ENCODE measurements at regions not wholly inside any gene's neighbourhood (a gene's known extent, or its start where the extent isn't known, plus 50 kb on each side); places are given as distances from the start of the nearest gene placed in this dataset.

- no peak overlapping the region for H3K9ac ChIP-seq (ENCODE audit: low read length)
- no peaks in the 10 kb centered on the region for H3K9me2 ChIP-seq (ENCODE audit: insufficient read depth)
- ChIA-PET CTCF (no interaction called here), RAD21 (ENCODE audit: low non-redundant PET in 1 of 2, low total read pairs in 2 of 2, uncharacterized antibody in 2 of 2, unreplicated experiment in 2 of 2) (no interaction called here), POLR2A (no interaction called here)
- no peaks in the 10 kb centered on the region for H3K9me3 ChIP-seq (ENCODE audit: control insufficient read depth in 1 of 2, insufficient read depth in 1 of 2, low read depth in 1 of 2, low read length in 2 of 2)
- no peak for TF ChIP-seq CTCF (IDR thresholded peaks at IDR 0.05 in 2 of 3, conservative IDR thresholded peaks at IDR 0.05 in 1 of 3; ENCODE audit: borderline replicate concordance in 1 of 3, insufficient read depth in 1 of 3, low read depth in 2 of 3, low read length in 2 of 3)
- TF ChIP-seq CBX3 (IDR thresholded peaks at IDR 0.05; ENCODE audit: low read depth), result no peak
- no peak for TF ChIP-seq POLR2A (IDR thresholded peaks at IDR 0.05; ENCODE audit: borderline replicate concordance, extremely low read depth, insufficient read depth, insufficient read length)
- TF ChIP-seq ATF3 (IDR thresholded peaks at IDR 0.05), result no peak
- no peak for TF ChIP-seq SP1 (IDR thresholded peaks at IDR 0.05; ENCODE audit: low read depth)
- TF ChIP-seq JUND (IDR thresholded peaks at IDR 0.05), result no peak
- no peak for TF ChIP-seq ZNF274 (IDR thresholded peaks at IDR 0.05; ENCODE audit: low read depth, low read length)
- TF ChIP-seq FOSL1 (IDR thresholded peaks at IDR 0.05; ENCODE audit: low read depth), result no peak
- TF ChIP-seq EGR1 (IDR thresholded peaks at IDR 0.05; ENCODE audit: low read depth), result no peak
- TF ChIP-seq REST (IDR thresholded peaks at IDR 0.05; ENCODE audit: low read depth), result no peak
- TF ChIP-seq MAX (IDR thresholded peaks at IDR 0.05), result no peak
- TF ChIP-seq RAD21 (IDR thresholded peaks at IDR 0.05; ENCODE audit: low read depth), result no peak
- TF ChIP-seq CEBPB (IDR thresholded peaks at IDR 0.05; ENCODE audit: low read depth), result no peak
- TF ChIP-seq ZFX (IDR thresholded peaks at IDR 0.05), result no peak
- no peak for TF ChIP-seq ELF1 (IDR thresholded peaks at IDR 0.05; ENCODE audit: borderline replicate concordance, low read depth)
- DNase-seq (ENCODE audit: low read depth, low spot score), result no peak
- no peak overlapping the region for H3K4me3 ChIP-seq (replicated peaks in 1 of 2; ENCODE audit: low read depth in 1 of 2, low read length in 2 of 2)
- no peak overlapping the region for H3K4me2 ChIP-seq (ENCODE audit: low read length)
- H3K36me3 ChIP-seq (ENCODE audit: control insufficient read depth in 1 of 2, insufficient read depth in 2 of 2, low read length in 2 of 2), result no peaks in the 10 kb centered on the region
- H3K27me3 ChIP-seq (ENCODE audit: insufficient read depth, low read length), result peaks cover 3% of the 10 kb centered on the region; the same call in 1 of the 2 replicates
- H3K79me2 ChIP-seq (ENCODE audit: insufficient read depth, low read length), result no peaks in the 10 kb centered on the region
- no peak overlapping the region for H3K27ac ChIP-seq (ENCODE audit: low read depth, low read length)
- no peaks in the 10 kb centered on the region for H4K20me1 ChIP-seq (ENCODE audit: insufficient read depth)
- intact Hi-C loops (cut with micrococcal nuclease), result no loop called here
- H3K4me1 ChIP-seq (ENCODE audit: control insufficient read depth in 1 of 2, insufficient read depth in 2 of 2, low read length in 2 of 2), result no peaks in the 10 kb centered on the region; a peak in 1 of 4 replicates
- no TSS peak for BruUV-seq (replicated peaks)
- H2AFZ ChIP-seq (ENCODE audit: low read depth, low read length, poor library complexity, severe bottlenecking), result no peak overlapping the region
- ATAC-seq, result no peak
These were observed 262.3 kb downstream of the NSG2 start for GRCh38 chr5:174307656-174308271.

Data from HCT116 (cell line).